GM12878 (cell line): ENCODE measurements at regions not wholly inside any gene's neighbourhood (a gene's known extent, or its start where the extent isn't known, plus 50 kb on each side); places are given as distances from the start of the nearest gene placed in this dataset.

Source experiments
- CHD2 ChIP-seq: IDR thresholded peaks from 2 replicates; pipeline ENCODE4 v1.6.1; 2011; ENCODE audit warnings: low read depth, low read length, improper control_type of control experiment, borderline replicate concordance
- POLR2A ChIP-seq: IDR thresholded peaks from 2 replicates; pipeline ENCODE4 v1.6.1; 2011; ENCODE audit warnings: low read depth, mild to moderate bottlenecking, low read length
- POLR2AphosphoS2 ChIP-seq: IDR thresholded peaks from 2 replicates; pipeline ENCODE4 v1.6.1; 2011; ENCODE audit warnings: low read depth, mild to moderate bottlenecking, low read length, improper control_type of control experiment, moderate library complexity
- TAF1 ChIP-seq: IDR thresholded peaks from 2 replicates; pipeline ENCODE4 v1.6.1; 2011; ENCODE audit warnings: mild to moderate bottlenecking, low read depth, low read length, borderline replicate concordance
- ZBTB40 ChIP-seq: fragments of 450-650 bp; IDR thresholded peaks from 2 replicates; pipeline ENCODE4 v1.6.1; 2016; ENCODE audit warnings: mild to moderate bottlenecking, moderate library complexity, borderline replicate concordance
- ZNF274 ChIP-seq: IDR thresholded peaks from one replicate; pipeline ENCODE4 v1.8.0; 2011; ENCODE audit not compliant: insufficient read length, insufficient read depth
- TF ChIP-seq, protein P1 (sequence below): fragments of 450-650 bp; IDR thresholded peaks from 2 replicates; pipeline ENCODE4 v1.6.1; 2016; ENCODE audit warnings: mild to moderate bottlenecking
- TF ChIP-seq, protein P2 (sequence below), 3 experiments: IDR thresholded peaks in 2 of 3; conservative IDR thresholded peaks in 1 of 3; 2 replicates each; pipeline ENCODE4 v1.5.1; 2011; ENCODE audit warnings: low read depth in 3 of 3, low read length in 3 of 3, mild to moderate bottlenecking in 3 of 3, control low read depth in 2 of 3, moderate library complexity in 2 of 3, inconsistent platforms in 1 of 3, mixed read lengths in 1 of 3; ENCODE audit not compliant: control insufficient read depth in 2 of 3, insufficient read depth in 1 of 3; ENCODE audit errors: extremely low read depth in 1 of 3

DNA sequence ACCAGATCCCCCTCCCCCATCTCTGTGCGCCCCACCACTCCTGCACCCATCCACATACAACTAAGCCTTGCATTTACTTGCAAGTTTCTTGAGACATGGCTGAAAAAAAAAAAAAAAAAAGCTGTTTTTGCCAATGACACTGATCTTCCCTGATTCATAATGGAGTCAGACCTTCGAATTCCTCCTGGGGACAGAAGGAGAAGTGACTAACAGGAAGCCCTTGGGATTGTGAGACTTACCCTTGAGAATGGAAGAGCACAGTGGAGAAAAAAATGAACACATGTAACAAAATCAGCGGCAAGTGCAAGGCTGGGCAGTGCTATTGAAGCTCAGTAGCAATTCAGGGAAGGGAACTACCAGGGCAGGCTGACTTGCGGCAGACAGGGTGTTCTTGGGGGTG lies 288.4 kb downstream of the BCOR start:
- TF ChIP-seq POLR2A (no peak), TAF1 (no peak), POLR2AphosphoS2 (no peak), CHD2 (no peak), ZNF274 (no peak), ZBTB40 (no peak)
- TF ChIP-seq, protein P1, sequence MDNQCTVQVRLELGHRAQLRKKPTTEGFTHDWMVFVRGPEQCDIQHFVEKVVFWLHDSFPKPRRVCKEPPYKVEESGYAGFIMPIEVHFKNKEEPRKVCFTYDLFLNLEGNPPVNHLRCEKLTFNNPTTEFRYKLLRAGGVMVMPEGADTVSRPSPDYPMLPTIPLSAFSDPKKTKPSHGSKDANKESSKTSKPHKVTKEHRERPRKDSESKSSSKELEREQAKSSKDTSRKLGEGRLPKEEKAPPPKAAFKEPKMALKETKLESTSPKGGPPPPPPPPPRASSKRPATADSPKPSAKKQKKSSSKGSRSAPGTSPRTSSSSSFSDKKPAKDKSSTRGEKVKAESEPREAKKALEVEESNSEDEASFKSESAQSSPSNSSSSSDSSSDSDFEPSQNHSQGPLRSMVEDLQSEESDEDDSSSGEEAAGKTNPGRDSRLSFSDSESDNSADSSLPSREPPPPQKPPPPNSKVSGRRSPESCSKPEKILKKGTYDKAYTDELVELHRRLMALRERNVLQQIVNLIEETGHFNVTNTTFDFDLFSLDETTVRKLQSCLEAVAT = no peak
- TF ChIP-seq, protein P2, sequence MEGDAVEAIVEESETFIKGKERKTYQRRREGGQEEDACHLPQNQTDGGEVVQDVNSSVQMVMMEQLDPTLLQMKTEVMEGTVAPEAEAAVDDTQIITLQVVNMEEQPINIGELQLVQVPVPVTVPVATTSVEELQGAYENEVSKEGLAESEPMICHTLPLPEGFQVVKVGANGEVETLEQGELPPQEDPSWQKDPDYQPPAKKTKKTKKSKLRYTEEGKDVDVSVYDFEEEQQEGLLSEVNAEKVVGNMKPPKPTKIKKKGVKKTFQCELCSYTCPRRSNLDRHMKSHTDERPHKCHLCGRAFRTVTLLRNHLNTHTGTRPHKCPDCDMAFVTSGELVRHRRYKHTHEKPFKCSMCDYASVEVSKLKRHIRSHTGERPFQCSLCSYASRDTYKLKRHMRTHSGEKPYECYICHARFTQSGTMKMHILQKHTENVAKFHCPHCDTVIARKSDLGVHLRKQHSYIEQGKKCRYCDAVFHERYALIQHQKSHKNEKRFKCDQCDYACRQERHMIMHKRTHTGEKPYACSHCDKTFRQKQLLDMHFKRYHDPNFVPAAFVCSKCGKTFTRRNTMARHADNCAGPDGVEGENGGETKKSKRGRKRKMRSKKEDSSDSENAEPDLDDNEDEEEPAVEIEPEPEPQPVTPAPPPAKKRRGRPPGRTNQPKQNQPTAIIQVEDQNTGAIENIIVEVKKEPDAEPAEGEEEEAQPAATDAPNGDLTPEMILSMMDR (IDR thresholded peaks at IDR 0.05 in 2 of 3, conservative IDR thresholded peaks at IDR 0.05 in 1 of 3; ENCODE audit: control insufficient read depth in 2 of 3, extremely low read depth in 1 of 3, insufficient read depth in 1 of 3, low read depth in 3 of 3, low read length in 3 of 3) = no peak
